ENCODE measurements at regions not wholly inside any gene's neighbourhood (a gene's known extent, or its start where the extent isn't known, plus 50 kb on each side); places are given as distances from the start of the nearest gene placed in this dataset.
"Not testable (repeated sequence)": the region's sequence is repeated elsewhere in the genome, so short reads cannot be mapped to it uniquely, and the experiment has no call there.

DNA sequence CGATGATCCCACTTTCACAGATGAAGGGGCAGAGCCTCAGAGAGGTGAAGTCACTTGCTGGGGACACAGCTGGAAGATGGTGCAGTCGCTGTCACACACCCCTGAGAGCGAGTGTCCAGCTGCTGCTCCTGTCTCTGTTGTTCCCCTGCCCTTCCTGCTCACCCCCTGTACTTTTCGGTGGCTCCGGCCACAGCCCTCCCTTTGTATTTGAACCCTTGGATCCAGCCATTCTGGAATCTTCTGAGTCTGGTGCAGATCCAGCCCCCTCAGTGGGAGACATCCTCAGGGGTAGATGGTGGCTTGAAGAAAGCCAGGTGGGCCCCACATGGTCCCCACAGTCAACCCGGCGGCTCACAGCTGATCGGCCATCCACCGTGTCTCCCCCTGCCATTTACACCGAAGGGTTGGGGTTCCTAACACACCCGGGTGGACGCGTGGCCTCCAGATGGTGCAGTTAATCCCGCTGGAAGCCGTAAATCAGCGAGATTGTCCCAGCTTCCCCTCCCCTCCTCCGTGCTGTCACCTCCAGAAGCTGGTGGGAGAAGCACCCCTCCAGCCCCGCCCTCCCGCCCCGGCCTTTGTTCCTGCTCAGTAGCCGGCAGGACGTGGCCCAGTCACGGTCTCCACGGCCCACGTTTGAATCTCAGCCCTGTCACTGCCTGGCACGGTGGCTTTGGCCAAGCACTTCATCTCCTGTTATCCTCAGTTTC, 204.8 kb downstream of the C9orf50 start:
- no peak overlapping the region for H3K9ac ChIP-seq (ENCODE audit: low read length in 5 of 5)
- no peak overlapping the region for H3K4me3 ChIP-seq (ENCODE audit: low read depth in 1 of 5, low read length in 5 of 5)
- no peaks in the 10 kb centered on the region for H3K36me3 ChIP-seq (ENCODE audit: control insufficient read depth in 5 of 5, insufficient read depth in 5 of 5, low read length in 5 of 5)
- H3K27ac ChIP-seq (ENCODE audit: low read depth, low read length): no peak overlapping the region
- peaks cover 0 to 3% (median 0%) of the 10 kb centered on the region in 5 donors for H3K9me3 ChIP-seq (ENCODE audit: control insufficient read depth in 5 of 5, low read length in 5 of 5)
- H3K4me1 ChIP-seq (ENCODE audit: control insufficient read depth in 5 of 5, insufficient read depth in 5 of 5, low read length in 5 of 5): peaks cover 2 to 45% (median 23%) of the 10 kb centered on the region in 5 donors
- no peaks in the 10 kb centered on the region for H3K27me3 ChIP-seq (ENCODE audit: control insufficient read depth in 5 of 5, insufficient read depth in 4 of 5, low read length in 5 of 5)

- peak overlapping the region in 4 of 5 donors; percentile 87 to 95 (median 92) for H3K9ac ChIP-seq (ENCODE audit: low read length in 5 of 5)
- H3K4me3 ChIP-seq (ENCODE audit: low read depth in 1 of 5, low read length in 5 of 5): no peak overlapping the region
- H3K4me1 ChIP-seq (ENCODE audit: control insufficient read depth in 5 of 5, insufficient read depth in 5 of 5, low read length in 5 of 5): peaks cover 2 to 45% (median 23%) of the 10 kb centered on the region in 5 donors
- peak overlapping the region; percentile 98 for H3K27ac ChIP-seq (ENCODE audit: low read depth, low read length)
- H3K36me3 ChIP-seq (ENCODE audit: control insufficient read depth in 5 of 5, insufficient read depth in 5 of 5, low read length in 5 of 5): no peaks in the 10 kb centered on the region
- no peaks in the 10 kb centered on the region for H3K27me3 ChIP-seq (ENCODE audit: control insufficient read depth in 5 of 5, insufficient read depth in 4 of 5, low read length in 5 of 5)
- H3K9me3 ChIP-seq (ENCODE audit: control insufficient read depth in 5 of 5, low read length in 5 of 5): peaks cover 0 to 3% (median 0%) of the 10 kb centered on the region in 5 donors
Observed at GRCh38 chr9:129414993-129415941, 205.6 kb downstream of the C9orf50 start.

- peaks cover 0 to 1% (median 0%) of the 10 kb centered on the region in 5 donors for H3K9me3 ChIP-seq (ENCODE audit: control insufficient read depth in 5 of 5, low read length in 5 of 5)
- peak overlapping the region; percentile 98 for H3K27ac ChIP-seq (ENCODE audit: low read depth, low read length)
- H3K9ac ChIP-seq (ENCODE audit: low read length in 5 of 5): peak overlapping the region; percentile 4 to 95 (median 91)
- H3K4me3 ChIP-seq (ENCODE audit: low read depth in 1 of 5, low read length in 5 of 5): peak overlapping the region in 4 of 5 donors; percentile 54 to 73 (median 58)
- H3K4me1 ChIP-seq (ENCODE audit: control insufficient read depth in 5 of 5, insufficient read depth in 5 of 5, low read length in 5 of 5): peaks cover 2 to 45% (median 23%) of the 10 kb centered on the region in 5 donors
- H3K36me3 ChIP-seq (ENCODE audit: control insufficient read depth in 5 of 5, insufficient read depth in 5 of 5, low read length in 5 of 5): no peaks in the 10 kb centered on the region
- no peaks in the 10 kb centered on the region for H3K27me3 ChIP-seq (ENCODE audit: control insufficient read depth in 5 of 5, insufficient read depth in 4 of 5, low read length in 5 of 5)
Observed at GRCh38 chr9:129414377-129414992, 206.4 kb downstream of the C9orf50 start.

GRCh38 chr9:129413537-129414376, 207.1 kb downstream of the C9orf50 start:
- no peaks in the 10 kb centered on the region for H3K27me3 ChIP-seq (ENCODE audit: control insufficient read depth in 5 of 5, insufficient read depth in 4 of 5, low read length in 5 of 5)
- H3K9me3 ChIP-seq (ENCODE audit: control insufficient read depth in 5 of 5, low read length in 5 of 5): no peaks in the 10 kb centered on the region
- H3K4me1 ChIP-seq (ENCODE audit: control insufficient read depth in 5 of 5, insufficient read depth in 5 of 5, low read length in 5 of 5): peaks cover 2 to 45% (median 23%) of the 10 kb centered on the region in 5 donors
- no peaks in the 10 kb centered on the region for H3K36me3 ChIP-seq (ENCODE audit: control insufficient read depth in 5 of 5, insufficient read depth in 5 of 5, low read length in 5 of 5)
- peak overlapping the region; percentile 4 to 95 (median 91) for H3K9ac ChIP-seq (ENCODE audit: low read length in 5 of 5)
- peak overlapping the region; percentile 98 for H3K27ac ChIP-seq (ENCODE audit: low read depth, low read length)
- peak overlapping the region in 4 of 5 donors; percentile 54 to 73 (median 58) for H3K4me3 ChIP-seq (ENCODE audit: low read depth in 1 of 5, low read length in 5 of 5)

DNA sequence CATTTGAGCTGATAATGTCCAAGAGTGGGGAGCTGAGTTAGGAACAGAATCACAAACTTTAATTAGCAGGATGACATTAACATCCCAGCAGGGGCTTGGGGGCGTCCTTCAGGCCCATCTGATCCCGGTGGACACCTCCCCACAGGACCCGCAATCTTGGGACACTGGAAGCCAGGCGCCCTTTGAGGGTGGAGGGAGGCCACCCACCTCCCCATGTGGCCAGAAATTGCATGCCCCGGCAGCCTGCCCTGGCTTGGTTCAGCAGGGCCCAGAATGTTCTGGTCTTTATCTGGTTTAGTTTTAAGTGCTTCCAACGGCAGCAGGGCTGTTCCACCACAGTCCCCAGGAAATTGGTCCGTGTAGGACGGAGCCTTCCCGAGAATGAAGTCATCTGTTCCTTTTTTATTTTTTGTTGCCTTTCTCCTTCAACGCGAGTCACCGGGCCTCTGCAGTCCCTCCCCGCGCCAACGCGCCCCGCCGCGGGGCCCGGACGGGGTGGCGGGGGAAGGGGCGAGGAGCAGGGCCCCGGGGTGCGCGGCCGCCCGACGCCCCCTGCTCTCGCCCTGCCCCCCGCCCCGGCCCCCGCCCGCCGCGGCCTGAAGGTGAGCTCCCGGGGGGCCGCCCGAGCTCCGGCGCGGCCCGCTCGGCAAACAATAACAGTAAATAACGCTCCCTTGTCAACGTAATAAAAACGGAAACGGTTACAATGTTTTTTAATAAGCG, 207.9 kb downstream of the C9orf50 start:
- Histone ChIP-seq H3K4me3 (ENCODE audit: low read depth in 1 of 5, low read length in 5 of 5) (peak overlapping the region in 3 of 5 donors; percentile 47 to 59 (median 50)), H3K4me1 (ENCODE audit: control insufficient read depth in 5 of 5, insufficient read depth in 5 of 5, low read length in 5 of 5) (peaks cover 2 to 45% (median 23%) of the 10 kb centered on the region in 5 donors), H3K27me3 (ENCODE audit: control insufficient read depth in 5 of 5, insufficient read depth in 4 of 5, low read length in 5 of 5) (no peaks in the 10 kb centered on the region), H3K36me3 (ENCODE audit: control insufficient read depth in 5 of 5, insufficient read depth in 5 of 5, low read length in 5 of 5) (no peaks in the 10 kb centered on the region), H3K27ac (ENCODE audit: low read depth, low read length) (peak overlapping the region; percentile 98), H3K9ac (ENCODE audit: low read length in 5 of 5) (peak overlapping the region; percentile 43 to 80 (median 75)), H3K9me3 (ENCODE audit: control insufficient read depth in 5 of 5, low read length in 5 of 5) (no peaks in the 10 kb centered on the region)

DNA sequence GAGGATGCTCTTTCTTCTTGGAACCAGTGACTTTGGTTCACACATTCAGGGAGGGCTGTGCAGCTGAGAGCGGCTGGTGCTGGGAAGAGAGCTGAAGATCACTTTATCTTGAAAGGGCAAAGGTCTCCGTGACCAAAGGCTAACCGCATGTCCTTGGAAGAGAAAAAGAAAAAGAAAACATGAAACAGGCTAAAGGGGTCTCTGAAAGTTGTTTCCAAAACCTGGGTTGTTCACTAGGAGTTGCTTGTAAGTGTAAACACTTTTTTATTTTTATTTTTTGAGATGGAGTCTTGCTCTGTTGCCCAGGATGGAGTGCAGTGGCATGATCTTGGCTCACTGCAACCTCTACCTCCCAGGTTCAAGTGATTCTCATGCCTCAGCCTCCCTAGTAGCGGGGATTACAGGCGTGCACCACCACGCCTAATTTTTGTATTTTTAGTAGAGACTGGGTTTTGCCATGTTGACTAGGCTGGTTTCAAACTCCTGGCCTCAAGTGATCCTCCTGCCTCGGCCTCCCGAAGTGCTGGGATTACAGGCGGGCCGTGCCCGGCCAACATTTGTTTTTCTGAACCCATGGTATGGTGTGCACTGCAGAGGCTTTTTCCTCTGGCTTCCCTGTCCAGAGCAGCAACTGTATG, 208.6 kb downstream of the C9orf50 start:
- not testable (repeated sequence) for H3K9me3 ChIP-seq (ENCODE audit: control insufficient read depth in 5 of 5, low read length in 5 of 5); H3K36me3 ChIP-seq (ENCODE audit: control insufficient read depth in 5 of 5, insufficient read depth in 5 of 5, low read length in 5 of 5); H3K27me3 ChIP-seq (ENCODE audit: control insufficient read depth in 5 of 5, insufficient read depth in 4 of 5, low read length in 5 of 5)
- H3K9ac ChIP-seq (ENCODE audit: low read length in 5 of 5): peak overlapping the region in 4 of 5 donors; percentile 56 to 80 (median 78)
- H3K4me1 ChIP-seq (ENCODE audit: control insufficient read depth in 5 of 5, insufficient read depth in 5 of 5, low read length in 5 of 5): peaks cover 2 to 45% (median 23%) of the 10 kb centered on the region in 5 donors
- peak overlapping the region; percentile 98 for H3K27ac ChIP-seq (ENCODE audit: low read depth, low read length)
- peak overlapping the region in 2 of 5 donors; percentile 47 to 50 for H3K4me3 ChIP-seq (ENCODE audit: low read depth in 1 of 5, low read length in 5 of 5)

- Histone ChIP-seq H3K9me3 (ENCODE audit: control insufficient read depth in 5 of 5, low read length in 5 of 5) (no peaks in the 10 kb centered on the region), H3K27ac (ENCODE audit: low read depth, low read length) (peak overlapping the region; percentile 54), H3K27me3 (ENCODE audit: control insufficient read depth in 5 of 5, insufficient read depth in 4 of 5, low read length in 5 of 5) (peaks cover 0 to under 1% (median 0%) of the 10 kb centered on the region in 5 donors), H3K4me1 (ENCODE audit: control insufficient read depth in 5 of 5, insufficient read depth in 5 of 5, low read length in 5 of 5) (peaks cover 2 to 42% (median 23%) of the 10 kb centered on the region in 5 donors), H3K4me3 (ENCODE audit: low read depth in 1 of 5, low read length in 5 of 5) (no peak overlapping the region), H3K36me3 (ENCODE audit: control insufficient read depth in 5 of 5, insufficient read depth in 5 of 5, low read length in 5 of 5) (no peaks in the 10 kb centered on the region), H3K9ac (ENCODE audit: low read length in 5 of 5) (no peak overlapping the region)
Observed at GRCh38 chr9:129411501-129412175, 209.3 kb downstream of the C9orf50 start.

DNA sequence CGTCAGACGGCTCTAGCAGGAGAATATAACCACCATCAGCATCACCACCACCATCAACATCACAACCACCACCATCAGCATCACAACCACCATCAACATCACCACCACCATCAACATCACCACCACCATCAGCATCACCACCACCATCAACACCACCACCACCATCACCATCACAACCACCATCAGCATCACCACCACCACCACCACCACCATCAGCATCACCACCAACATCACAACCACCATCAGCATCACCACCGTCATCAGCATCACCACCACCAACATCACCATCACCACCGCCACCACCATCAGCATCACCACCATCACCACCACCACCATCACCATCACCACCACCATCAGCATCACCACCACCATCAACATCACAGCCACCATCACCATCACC, 210.7 kb downstream of the C9orf50 start:
- H3K27me3 ChIP-seq (ENCODE audit: control insufficient read depth in 5 of 5, insufficient read depth in 4 of 5, low read length in 5 of 5): peaks cover 0 to 5% (median 3%) of the 10 kb centered on the region in 5 donors
- no peak overlapping the region for H3K4me3 ChIP-seq (ENCODE audit: low read depth in 1 of 5, low read length in 5 of 5)
- H3K4me1 ChIP-seq (ENCODE audit: control insufficient read depth in 5 of 5, insufficient read depth in 5 of 5, low read length in 5 of 5): peaks cover 0 to 32% (median 21%) of the 10 kb centered on the region in 5 donors
- H3K9ac ChIP-seq (ENCODE audit: low read length in 5 of 5): no peak overlapping the region
- H3K27ac ChIP-seq (ENCODE audit: low read depth, low read length): no peak overlapping the region
- H3K36me3 ChIP-seq (ENCODE audit: control insufficient read depth in 5 of 5, insufficient read depth in 5 of 5, low read length in 5 of 5): no peaks in the 10 kb centered on the region
- H3K9me3 ChIP-seq (ENCODE audit: control insufficient read depth in 5 of 5, low read length in 5 of 5): no peaks in the 10 kb centered on the region
